ENCODE measurements at regions not wholly inside any gene's neighbourhood (a gene's known extent, or its start where the extent isn't known, plus 50 kb on each side); places are given as distances from the start of the nearest gene placed in this dataset.

- TF ChIP-seq, protein P1, sequence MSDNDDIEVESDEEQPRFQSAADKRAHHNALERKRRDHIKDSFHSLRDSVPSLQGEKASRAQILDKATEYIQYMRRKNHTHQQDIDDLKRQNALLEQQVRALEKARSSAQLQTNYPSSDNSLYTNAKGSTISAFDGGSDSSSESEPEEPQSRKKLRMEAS (IDR thresholded peaks at IDR 0.05) = no peak
- TF ChIP-seq, protein P2, sequence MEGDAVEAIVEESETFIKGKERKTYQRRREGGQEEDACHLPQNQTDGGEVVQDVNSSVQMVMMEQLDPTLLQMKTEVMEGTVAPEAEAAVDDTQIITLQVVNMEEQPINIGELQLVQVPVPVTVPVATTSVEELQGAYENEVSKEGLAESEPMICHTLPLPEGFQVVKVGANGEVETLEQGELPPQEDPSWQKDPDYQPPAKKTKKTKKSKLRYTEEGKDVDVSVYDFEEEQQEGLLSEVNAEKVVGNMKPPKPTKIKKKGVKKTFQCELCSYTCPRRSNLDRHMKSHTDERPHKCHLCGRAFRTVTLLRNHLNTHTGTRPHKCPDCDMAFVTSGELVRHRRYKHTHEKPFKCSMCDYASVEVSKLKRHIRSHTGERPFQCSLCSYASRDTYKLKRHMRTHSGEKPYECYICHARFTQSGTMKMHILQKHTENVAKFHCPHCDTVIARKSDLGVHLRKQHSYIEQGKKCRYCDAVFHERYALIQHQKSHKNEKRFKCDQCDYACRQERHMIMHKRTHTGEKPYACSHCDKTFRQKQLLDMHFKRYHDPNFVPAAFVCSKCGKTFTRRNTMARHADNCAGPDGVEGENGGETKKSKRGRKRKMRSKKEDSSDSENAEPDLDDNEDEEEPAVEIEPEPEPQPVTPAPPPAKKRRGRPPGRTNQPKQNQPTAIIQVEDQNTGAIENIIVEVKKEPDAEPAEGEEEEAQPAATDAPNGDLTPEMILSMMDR (IDR thresholded peaks at IDR 0.05) = no peak
- no peak for TF ChIP-seq POLR2A (IDR thresholded peaks at IDR 0.05; ENCODE audit: low read length)
- no peak for TF ChIP-seq REST (IDR thresholded peaks at IDR 0.05)
- TF ChIP-seq RFX5 (IDR thresholded peaks at IDR 0.05) = no peak
These were observed 267.7 kb upstream of the ARID1B start for GRCh38 chr6:156509496-156509895.

Measured in A549 (cell line).